ENCODE measurements at regions not wholly inside any gene's neighbourhood (a gene's known extent, or its start where the extent isn't known, plus 50 kb on each side); places are given as distances from the start of the nearest gene placed in this dataset.

DNA sequence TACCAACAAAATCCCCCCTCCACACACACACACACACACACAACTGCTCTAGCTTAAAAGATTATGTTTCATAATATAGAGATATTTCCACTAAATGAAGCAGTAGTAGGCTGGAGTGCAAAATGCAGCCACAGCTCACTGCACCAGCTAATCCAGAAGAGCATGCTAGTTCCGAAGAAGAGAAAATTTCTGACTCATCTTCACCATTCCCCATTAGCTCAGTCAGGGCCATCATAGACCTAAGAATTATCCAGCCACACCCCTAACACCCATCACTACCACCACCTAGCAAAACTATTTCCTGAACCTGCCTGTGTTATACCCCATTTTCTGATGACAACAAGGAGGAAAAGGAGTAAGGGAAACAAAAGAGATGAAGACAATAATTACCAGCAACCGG lies 67.1 kb upstream of the UBE2E2 start:
- no peak for TF ChIP-seq POLR2A (IDR thresholded peaks at IDR 0.05; ENCODE audit: low read depth, low read length)
- no peak for TF ChIP-seq POLR2AphosphoS5 (IDR thresholded peaks at IDR 0.05; ENCODE audit: low read depth, low read length)
- no peak for TF ChIP-seq SPI1 (IDR thresholded peaks at IDR 0.05; ENCODE audit: low read depth, low read length)
- TF ChIP-seq PAX5 (IDR thresholded peaks at IDR 0.05; ENCODE audit: insufficient read depth, low read length, severe bottlenecking), result no peak

Measured in GM12891 (cell line).